DND-41 (cell line): ENCODE measurements at regions not wholly inside any gene's neighbourhood (a gene's known extent, or its start where the extent isn't known, plus 50 kb on each side); places are given as distances from the start of the nearest gene placed in this dataset.

Experiments
- ATAC-seq: fragments of 200-7000 bp; cut with Tn5 transposase; 3 replicates; pipeline ENCODE4 v1.9.1; 2021; ENCODE audit warnings: low read depth; ENCODE audit not compliant: insufficient read depth
- DNase-seq: peaks from one replicate; pipeline ENCODE4 v3.0.0-alpha.2; 2020
- H2AFZ ChIP-seq: 2 replicates; pipeline ENCODE4 v1.6.0; 2012; ENCODE audit warnings: low read depth, low read length
- H3K27ac ChIP-seq: 2 replicates; pipeline ENCODE4 v1.5.1; 2012; ENCODE audit warnings: low read length, inconsistent platforms
- H3K27me3 ChIP-seq: fragments of 200-600 bp; sonication (generic); 2 replicates; pipeline ENCODE4 v1.6.0; 2012; ENCODE audit warnings: low read length, mild to moderate bottlenecking, inconsistent platforms; ENCODE audit not compliant: insufficient read depth, poor library complexity
- H3K36me3 ChIP-seq: 2 replicates; pipeline ENCODE4 v1.5.1; 2012; ENCODE audit warnings: low read length, inconsistent platforms; ENCODE audit not compliant: insufficient read depth
- H3K4me1 ChIP-seq: 2 replicates; pipeline ENCODE4 v1.5.1; 2012; ENCODE audit warnings: mild to moderate bottlenecking, low read length; ENCODE audit not compliant: insufficient read depth
- H3K4me2 ChIP-seq: 2 replicates; pipeline ENCODE4 v1.6.0; 2012; ENCODE audit warnings: mild to moderate bottlenecking, moderate library complexity, low read length, inconsistent platforms; ENCODE audit not compliant: insufficient read depth
- H3K4me3 ChIP-seq, 2 experiments: fragments of 200-600 bp in 1 of 2; shearing (Covaris generic) in 1 of 2; 2 replicates each; pipeline ENCODE4 v1.5.1; 2012 to 2016; ENCODE audit warnings: inconsistent platforms in 2 of 2, low read length in 2 of 2, mild to moderate bottlenecking in 2 of 2, low read depth in 1 of 2, moderate library complexity in 1 of 2
- H3K79me2 ChIP-seq: 2 replicates; pipeline ENCODE4 v1.6.0; 2012; ENCODE audit warnings: low read length, inconsistent platforms; ENCODE audit not compliant: insufficient read depth
- H3K9ac ChIP-seq: 2 replicates; pipeline ENCODE4 v1.6.0; 2012; ENCODE audit warnings: low read depth, mild to moderate bottlenecking, inconsistent platforms, low read length, moderate library complexity
- H3K9me3 ChIP-seq: 2 replicates; pipeline ENCODE4 v1.5.1; 2012; ENCODE audit warnings: low read length, moderate library complexity, mild to moderate bottlenecking, inconsistent platforms; ENCODE audit not compliant: insufficient read depth, severe bottlenecking
- H4K20me1 ChIP-seq: 2 replicates; pipeline ENCODE4 v1.6.0; 2012; ENCODE audit warnings: low read length; ENCODE audit not compliant: insufficient read depth
- EZH2 ChIP-seq: IDR thresholded peaks from 3 replicates; pipeline ENCODE4 v1.6.1; 2012; ENCODE audit warnings: borderline replicate concordance, low read depth, mild to moderate bottlenecking, moderate library complexity, low read length, inconsistent platforms; ENCODE audit not compliant: severe bottlenecking
- TF ChIP-seq, protein P1 (sequence below): IDR thresholded peaks from 2 replicates; pipeline ENCODE4 v1.5.1; 2012; ENCODE audit warnings: borderline replicate concordance, low read length, moderate library complexity, mild to moderate bottlenecking; ENCODE audit not compliant: poor library complexity, severe bottlenecking; ENCODE audit errors: extremely low read depth

DNA sequence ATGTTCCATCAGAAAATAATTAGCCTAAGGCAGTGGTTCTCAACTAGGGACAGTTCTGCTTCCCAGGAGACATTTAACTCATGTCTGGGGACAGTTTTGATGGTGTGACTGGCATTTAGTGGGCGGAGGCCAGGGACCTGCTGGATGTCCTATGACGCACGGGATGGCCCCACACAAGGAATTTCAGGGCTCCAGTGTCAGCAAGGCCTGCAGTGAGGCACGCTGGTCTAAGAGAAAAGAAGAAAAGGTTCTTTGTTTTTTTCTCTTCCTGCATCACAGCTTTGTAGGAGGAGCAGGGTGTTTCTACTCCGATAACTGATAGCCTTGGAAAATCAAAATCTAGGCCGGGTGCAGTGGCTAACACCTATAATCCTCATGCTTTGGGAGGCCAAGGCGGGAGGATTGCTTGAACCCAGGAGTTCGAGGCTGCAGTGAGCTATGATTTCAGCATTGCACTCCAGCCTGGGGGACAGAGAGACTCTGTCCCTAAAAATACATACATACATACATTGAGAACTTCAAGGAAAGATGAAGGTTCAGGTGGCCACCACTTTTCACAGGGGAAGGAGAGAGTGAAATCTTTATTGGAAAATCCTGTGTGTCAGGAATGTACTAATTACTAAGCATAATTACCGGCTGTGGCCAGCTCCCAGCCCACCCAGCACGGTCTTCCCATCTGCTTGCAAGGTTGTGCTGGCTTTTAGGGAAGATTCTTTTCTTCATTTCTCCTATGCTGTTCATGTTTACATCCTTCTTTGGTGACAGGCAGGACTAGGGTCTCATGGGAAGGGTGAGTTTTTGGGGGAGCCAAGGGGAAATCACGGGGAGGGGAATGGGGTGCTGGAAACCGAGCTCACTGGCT, 150.4 kb downstream of the ACTR3B start:
- Histone ChIP-seq H3K4me3 (no peak overlapping the region), H3K9ac (no peak overlapping the region), H3K4me1 (no peaks in the 10 kb centered on the region), H3K79me2 (no peaks in the 10 kb centered on the region), H3K4me2 (no peak overlapping the region), H2AFZ (no peak overlapping the region), H3K27ac (no peak overlapping the region), H3K27me3 (no peaks in the 10 kb centered on the region), H3K9me3 (no peaks in the 10 kb centered on the region), H3K36me3 (no peaks in the 10 kb centered on the region), H4K20me1 (no peaks in the 10 kb centered on the region)
- ATAC-seq, result no peak
- no peak for DNase-seq
- TF ChIP-seq, protein P1, sequence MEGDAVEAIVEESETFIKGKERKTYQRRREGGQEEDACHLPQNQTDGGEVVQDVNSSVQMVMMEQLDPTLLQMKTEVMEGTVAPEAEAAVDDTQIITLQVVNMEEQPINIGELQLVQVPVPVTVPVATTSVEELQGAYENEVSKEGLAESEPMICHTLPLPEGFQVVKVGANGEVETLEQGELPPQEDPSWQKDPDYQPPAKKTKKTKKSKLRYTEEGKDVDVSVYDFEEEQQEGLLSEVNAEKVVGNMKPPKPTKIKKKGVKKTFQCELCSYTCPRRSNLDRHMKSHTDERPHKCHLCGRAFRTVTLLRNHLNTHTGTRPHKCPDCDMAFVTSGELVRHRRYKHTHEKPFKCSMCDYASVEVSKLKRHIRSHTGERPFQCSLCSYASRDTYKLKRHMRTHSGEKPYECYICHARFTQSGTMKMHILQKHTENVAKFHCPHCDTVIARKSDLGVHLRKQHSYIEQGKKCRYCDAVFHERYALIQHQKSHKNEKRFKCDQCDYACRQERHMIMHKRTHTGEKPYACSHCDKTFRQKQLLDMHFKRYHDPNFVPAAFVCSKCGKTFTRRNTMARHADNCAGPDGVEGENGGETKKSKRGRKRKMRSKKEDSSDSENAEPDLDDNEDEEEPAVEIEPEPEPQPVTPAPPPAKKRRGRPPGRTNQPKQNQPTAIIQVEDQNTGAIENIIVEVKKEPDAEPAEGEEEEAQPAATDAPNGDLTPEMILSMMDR, result no peak
- TF ChIP-seq EZH2, result no peak

DNA sequence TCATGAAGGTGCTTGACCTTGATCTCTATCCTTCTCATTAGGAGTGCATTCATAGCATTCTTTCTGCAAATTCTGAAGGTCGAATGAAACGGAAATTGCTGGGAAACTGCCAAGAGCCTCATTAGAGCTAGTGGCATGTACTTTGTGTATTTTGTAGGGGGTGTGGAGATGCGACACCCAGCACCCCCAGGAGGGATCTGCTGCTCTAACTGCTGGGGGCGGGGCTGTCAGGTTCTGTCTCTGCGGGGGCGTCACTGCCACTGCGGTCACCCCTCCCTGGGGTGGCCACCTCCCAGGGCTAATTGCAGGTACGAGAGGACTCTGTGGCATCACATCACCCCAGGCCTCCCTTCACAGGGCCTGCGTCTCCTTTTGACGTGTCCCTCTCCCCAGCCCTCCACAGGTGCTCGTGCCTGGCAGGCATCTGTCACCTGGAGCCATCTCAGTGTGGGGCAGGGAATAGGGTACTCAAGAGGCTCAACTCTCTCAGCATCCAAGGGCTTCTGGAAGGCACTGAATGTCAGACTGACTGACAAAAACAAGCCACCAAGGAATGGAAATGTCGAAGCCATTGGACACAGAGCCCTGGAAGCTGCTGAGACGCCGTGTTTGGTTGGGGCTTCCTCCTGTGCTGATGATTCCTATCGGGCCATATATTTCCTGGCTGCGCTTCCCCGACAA, 151.1 kb downstream of the ACTR3B start:
- Histone ChIP-seq H2AFZ (no peak overlapping the region), H3K27me3 (no peaks in the 10 kb centered on the region), H3K4me1 (no peaks in the 10 kb centered on the region), H3K36me3 (no peaks in the 10 kb centered on the region), H3K27ac (no peak overlapping the region), H3K79me2 (no peaks in the 10 kb centered on the region), H3K4me3 (no peak overlapping the region), H4K20me1 (no peaks in the 10 kb centered on the region), H3K4me2 (no peak overlapping the region), H3K9ac (no peak overlapping the region), H3K9me3 (no peaks in the 10 kb centered on the region)
- TF ChIP-seq, protein P1, result no peak
- no peak for TF ChIP-seq EZH2
- ATAC-seq (no peak), DNase-seq (no peak)

DNA sequence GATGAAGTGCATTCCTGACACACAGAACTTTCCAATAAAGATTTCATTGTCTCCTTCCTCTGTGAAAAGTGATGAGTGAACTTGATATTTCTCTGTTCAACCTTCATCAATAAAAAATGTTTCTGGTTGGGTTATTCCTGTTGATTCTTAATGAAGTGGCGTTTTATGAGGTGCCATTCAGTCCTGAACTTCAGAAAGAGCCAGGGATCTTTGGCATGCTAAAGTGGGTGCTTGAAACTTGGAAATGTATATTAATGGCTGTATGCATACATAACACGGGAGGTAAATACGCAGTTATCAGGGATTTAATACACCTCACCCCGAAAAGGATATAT, 151.6 kb downstream of the ACTR3B start:
- H3K4me3 ChIP-seq, result no peak overlapping the region
- H4K20me1 ChIP-seq, result no peaks in the 10 kb centered on the region
- H3K4me2 ChIP-seq, result no peak overlapping the region
- H3K27me3 ChIP-seq, result no peaks in the 10 kb centered on the region
- no peak overlapping the region for H2AFZ ChIP-seq
- DNase-seq, result no peak
- H3K9me3 ChIP-seq, result no peaks in the 10 kb centered on the region
- H3K9ac ChIP-seq, result no peak overlapping the region
- no peak overlapping the region for H3K27ac ChIP-seq
- no peaks in the 10 kb centered on the region for H3K4me1 ChIP-seq
- no peaks in the 10 kb centered on the region for H3K36me3 ChIP-seq
- H3K79me2 ChIP-seq, result no peaks in the 10 kb centered on the region
- TF ChIP-seq EZH2, result no peak
- TF ChIP-seq, protein P1, result no peak
- no peak for ATAC-seq
